GM12865 (cell line): ENCODE measurements at regions not wholly inside any gene's neighbourhood (a gene's known extent, or its start where the extent isn't known, plus 50 kb on each side); places are given as distances from the start of the nearest gene placed in this dataset.

Experiments used
- DNase-seq: peaks from one replicate; pipeline ENCODE4 v3.0.0; 2010; ENCODE audit warnings: low read depth
- H3K4me3 ChIP-seq: 2 replicates; pipeline ENCODE4 v1.5.1; 2011; ENCODE audit warnings: mild to moderate bottlenecking, low read depth, low read length, control low read depth
- CTCF ChIP-seq: IDR thresholded peaks from 2 replicates; pipeline ENCODE4 v1.5.1; 2011; ENCODE audit warnings: low read length, control low read depth, low read depth, inconsistent platforms; ENCODE audit not compliant: insufficient read depth; ENCODE audit errors: missing control alignments

- no peak for TF ChIP-seq CTCF
- no peak for DNase-seq
- H3K4me3 ChIP-seq, result no peak overlapping the region
Measured at GRCh38 chr3:87979527-87979926, 79.3 kb downstream of the CGGBP1 start.

- H3K4me3 ChIP-seq, result no peak overlapping the region
- no peak for DNase-seq
- no peak for TF ChIP-seq CTCF
Measured at GRCh38 chr3:87977765-87978164, 81.0 kb downstream of the CGGBP1 start.

GRCh38 chr3:87975716-87976115, 83.1 kb downstream of the CGGBP1 start:
- H3K4me3 ChIP-seq, result no peak overlapping the region
- DNase-seq, result no peak
- no peak for TF ChIP-seq CTCF

- no peak overlapping the region for H3K4me3 ChIP-seq
- no peak for DNase-seq
- TF ChIP-seq CTCF, result no peak
Measured at GRCh38 chr3:87973906-87974305, 84.9 kb downstream of the CGGBP1 start.

GRCh38 chr3:87969620-87970019, 89.2 kb downstream of the CGGBP1 start:
- no peak for TF ChIP-seq CTCF
- no peak overlapping the region for H3K4me3 ChIP-seq
- DNase-seq, result no peak

GRCh38 chr3:87968668-87969067, 90.1 kb downstream of the CGGBP1 start:
- DNase-seq, result no peak
- no peak overlapping the region for H3K4me3 ChIP-seq
- no peak for TF ChIP-seq CTCF

GRCh38 chr3:87958289-87958688, 100.5 kb downstream of the CGGBP1 start:
- no peak for TF ChIP-seq CTCF
- DNase-seq, result no peak
- no peak overlapping the region for H3K4me3 ChIP-seq
